ENCODE measurements at regions not wholly inside any gene's neighbourhood (a gene's known extent, or its start where the extent isn't known, plus 50 kb on each side); places are given as distances from the start of the nearest gene placed in this dataset.

DNA sequence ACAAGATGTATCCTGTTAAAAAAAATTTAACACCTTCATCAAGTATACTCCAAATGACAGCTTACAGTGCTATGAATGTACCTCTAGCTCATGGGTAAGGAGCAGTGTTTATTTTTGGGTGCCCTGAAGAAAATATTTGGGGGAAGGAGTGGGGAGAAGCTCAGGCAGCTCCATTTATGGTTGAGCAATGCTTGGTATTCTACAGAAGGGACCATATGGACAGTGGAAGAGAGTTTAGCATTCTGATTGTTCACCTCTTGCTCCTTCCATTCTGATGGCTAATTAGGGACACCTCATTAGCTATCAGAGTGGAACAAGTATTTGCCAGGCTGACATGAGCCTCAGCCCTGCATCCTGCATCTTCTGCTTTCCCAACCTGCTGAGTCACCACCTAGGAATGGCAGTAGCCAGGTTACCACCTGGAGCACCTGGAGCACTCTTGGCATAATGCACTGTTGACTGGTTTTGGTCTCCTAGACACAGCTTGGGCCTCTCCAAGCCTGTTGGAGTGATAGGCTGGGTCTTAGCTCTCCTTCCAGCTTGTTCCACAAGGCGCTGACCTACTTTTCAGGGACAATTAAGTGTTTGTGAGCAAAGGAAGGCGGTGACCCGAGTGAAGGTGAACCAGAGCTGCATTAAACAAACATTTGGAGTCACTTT lies 62.0 kb upstream of the MACF1 start:
- no peak for DNase-seq (ENCODE audit: low spot score)
- TF ChIP-seq, protein P1, sequence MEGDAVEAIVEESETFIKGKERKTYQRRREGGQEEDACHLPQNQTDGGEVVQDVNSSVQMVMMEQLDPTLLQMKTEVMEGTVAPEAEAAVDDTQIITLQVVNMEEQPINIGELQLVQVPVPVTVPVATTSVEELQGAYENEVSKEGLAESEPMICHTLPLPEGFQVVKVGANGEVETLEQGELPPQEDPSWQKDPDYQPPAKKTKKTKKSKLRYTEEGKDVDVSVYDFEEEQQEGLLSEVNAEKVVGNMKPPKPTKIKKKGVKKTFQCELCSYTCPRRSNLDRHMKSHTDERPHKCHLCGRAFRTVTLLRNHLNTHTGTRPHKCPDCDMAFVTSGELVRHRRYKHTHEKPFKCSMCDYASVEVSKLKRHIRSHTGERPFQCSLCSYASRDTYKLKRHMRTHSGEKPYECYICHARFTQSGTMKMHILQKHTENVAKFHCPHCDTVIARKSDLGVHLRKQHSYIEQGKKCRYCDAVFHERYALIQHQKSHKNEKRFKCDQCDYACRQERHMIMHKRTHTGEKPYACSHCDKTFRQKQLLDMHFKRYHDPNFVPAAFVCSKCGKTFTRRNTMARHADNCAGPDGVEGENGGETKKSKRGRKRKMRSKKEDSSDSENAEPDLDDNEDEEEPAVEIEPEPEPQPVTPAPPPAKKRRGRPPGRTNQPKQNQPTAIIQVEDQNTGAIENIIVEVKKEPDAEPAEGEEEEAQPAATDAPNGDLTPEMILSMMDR (IDR thresholded peaks at IDR 0.05; ENCODE audit: extremely low read depth, missing control alignments) = no peak

DNA sequence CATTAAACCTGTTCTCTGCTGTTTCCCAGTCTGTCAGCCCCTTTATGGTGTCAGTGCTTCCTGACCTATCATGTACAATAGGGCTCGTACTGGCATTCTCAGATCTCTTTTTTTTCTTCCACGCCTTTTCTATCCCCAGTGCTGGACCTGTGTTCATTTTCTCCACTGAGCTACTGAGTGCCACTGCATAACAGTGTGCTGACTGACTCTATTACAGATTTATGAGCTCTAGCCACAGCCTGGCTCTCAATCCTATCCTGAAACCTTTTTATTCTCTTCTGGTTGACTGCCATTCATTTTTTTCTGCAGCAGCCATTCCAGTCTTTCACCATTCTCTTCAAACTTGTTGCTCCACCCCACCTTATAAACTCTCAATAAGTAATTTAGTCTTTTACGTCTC lies 59.6 kb upstream of the MACF1 start:
- TF ChIP-seq, protein P1 (IDR thresholded peaks at IDR 0.05; ENCODE audit: extremely low read depth, missing control alignments) = no peak
- no peak for DNase-seq (ENCODE audit: low spot score)

DNA sequence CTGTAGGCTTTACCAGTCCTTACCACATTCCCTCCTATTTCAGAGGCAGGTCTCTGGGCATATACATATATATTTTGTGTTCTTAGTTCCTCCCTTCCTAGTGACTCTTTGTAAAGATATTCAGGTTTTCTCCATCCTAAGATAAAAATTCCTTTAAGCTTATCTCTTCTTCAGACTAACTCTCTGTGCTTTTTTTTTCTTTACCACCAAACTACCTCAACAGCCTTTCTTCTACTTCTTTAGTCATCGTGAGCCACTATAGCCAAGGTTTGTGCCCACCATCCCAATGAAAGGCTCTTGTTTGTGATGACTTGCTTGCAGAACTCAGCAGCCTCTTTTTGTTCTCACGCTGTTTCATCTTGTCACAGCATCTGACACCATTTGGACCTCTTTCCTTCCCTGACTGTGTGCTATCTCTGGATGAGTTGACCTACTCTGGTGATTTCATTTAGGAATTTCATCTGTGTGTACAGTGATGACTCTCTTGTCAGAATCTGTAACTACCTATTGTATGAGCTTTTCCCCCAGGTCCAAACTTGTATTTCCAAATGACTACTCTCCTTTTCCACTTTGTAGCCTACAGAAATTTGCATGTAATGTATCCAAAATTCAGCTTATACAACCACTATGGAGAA lies 59.0 kb upstream of the MACF1 start:
- DNase-seq (ENCODE audit: low spot score) = no peak
- TF ChIP-seq, protein P1 (IDR thresholded peaks at IDR 0.05; ENCODE audit: extremely low read depth, missing control alignments) = no peak

DNA sequence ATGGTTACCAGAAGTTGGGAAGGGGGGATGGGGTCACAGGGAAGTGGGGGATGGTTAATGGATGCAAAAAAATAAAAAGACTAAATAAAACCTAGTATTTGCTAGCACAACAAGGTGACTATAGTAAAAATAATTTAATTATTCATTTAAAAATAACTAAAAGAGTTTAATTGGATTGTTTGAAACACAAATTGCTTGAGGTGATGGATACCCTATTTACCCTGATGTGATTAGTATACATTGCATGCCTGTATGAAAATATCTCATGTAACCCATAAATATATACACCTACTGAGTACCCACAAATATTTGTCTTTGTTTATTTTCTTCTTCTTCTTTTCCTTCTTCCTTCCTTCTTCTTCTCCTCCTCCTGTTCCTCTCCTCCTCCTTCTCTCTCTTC lies 57.8 kb upstream of the MACF1 start:
- no peak for DNase-seq (ENCODE audit: low spot score)
- TF ChIP-seq, protein P1 (IDR thresholded peaks at IDR 0.05; ENCODE audit: extremely low read depth, missing control alignments) = no peak

DNA sequence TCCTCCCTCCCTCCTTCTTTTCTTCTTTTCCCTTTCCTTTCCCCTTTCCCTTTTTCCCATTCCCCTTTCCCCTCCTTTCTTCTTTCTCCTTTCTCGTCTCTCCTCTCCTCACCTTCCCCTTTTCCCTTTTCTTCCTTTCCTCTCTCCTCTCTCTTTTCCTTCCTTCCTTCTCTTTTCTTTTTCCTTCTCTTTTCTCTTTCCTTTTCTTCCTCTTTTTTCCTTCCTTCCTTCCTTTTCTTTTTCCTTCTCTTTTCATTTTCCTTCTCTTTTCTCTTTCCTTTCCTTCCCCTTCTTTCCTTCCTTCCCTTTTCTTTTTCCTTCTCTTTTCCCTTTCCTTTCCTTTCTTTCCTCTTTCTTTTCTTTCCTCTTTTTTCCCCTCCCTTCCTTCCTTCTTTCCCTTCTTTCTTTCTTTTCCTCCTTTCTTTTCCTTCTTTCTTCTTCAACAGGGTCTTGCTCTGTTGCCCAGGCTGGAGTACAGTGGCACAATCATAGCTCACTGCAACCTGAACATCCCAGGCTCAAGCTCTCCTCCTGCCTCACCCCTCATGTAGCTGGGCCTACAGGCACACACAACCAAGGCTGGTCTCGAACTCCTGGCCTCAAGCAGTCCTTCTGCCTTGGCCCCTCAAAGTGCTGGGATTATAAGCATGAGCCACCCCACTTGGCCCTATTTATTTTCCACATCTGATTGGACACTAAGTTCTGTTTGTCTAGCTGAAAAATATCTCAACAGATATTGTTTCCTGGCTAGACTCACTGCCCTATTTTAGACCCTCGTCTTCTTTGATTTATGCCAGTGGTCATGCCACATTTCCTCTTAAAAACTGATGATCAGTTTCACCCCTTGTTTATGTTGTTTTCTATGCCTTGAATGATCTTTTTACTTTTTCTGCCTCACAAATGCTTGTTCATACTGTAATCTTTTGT lies 57.1 kb upstream of the MACF1 start:
- no peak for DNase-seq (ENCODE audit: low spot score)
- TF ChIP-seq, protein P1 (IDR thresholded peaks at IDR 0.05; ENCODE audit: extremely low read depth, missing control alignments) = no peak

DNA sequence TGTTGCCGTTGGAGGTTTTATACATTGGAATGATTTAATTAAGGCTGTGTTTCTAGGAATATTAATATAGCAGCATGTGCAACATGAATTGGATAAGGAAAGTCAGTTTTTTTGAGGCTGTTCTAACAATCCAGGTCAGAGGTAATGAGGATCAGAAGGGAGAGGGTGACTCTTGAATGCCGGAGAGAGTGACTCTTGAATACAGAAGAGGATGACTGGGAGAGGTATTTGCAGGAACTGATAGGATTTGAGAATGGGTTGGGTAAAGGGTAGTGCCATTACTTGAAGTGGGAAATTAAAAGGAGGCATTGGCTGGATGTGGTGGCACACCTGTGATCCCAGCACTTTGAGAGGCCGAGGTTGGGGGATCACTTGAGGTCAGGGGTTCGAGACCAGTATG lies 55.6 kb upstream of the MACF1 start:
- no peak for DNase-seq (ENCODE audit: low spot score)

More for the DNA sequence above, 55.6 kb upstream of the MACF1 start:
- TF ChIP-seq, protein P1 (IDR thresholded peaks at IDR 0.05; ENCODE audit: extremely low read depth, missing control alignments) = no peak
